ENCODE measurements at regions not wholly inside any gene's neighbourhood (a gene's known extent, or its start where the extent isn't known, plus 50 kb on each side); places are given as distances from the start of the nearest gene placed in this dataset.

DNA sequence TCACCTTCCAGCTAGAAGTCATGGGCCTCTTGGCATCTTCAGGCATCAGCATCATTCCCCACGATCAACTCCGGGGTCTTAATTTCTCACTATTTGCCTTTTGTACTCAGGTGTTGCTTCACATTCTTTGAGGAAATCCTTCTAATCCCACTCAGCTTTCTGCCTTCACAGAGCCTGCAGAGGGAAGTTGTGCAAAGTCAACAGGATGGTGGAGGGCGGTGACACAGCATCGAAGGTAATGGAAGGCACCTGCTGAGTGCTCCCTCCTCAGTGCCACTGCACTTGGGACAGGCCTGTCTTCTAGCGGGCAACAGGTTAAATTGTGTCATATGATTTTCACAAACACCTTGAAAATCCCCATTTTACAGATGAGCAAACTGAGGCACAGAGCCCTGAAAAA is 164.0 kb downstream of the EN1 start:
- DNase-seq, result no peak
- TF ChIP-seq, protein P1, sequence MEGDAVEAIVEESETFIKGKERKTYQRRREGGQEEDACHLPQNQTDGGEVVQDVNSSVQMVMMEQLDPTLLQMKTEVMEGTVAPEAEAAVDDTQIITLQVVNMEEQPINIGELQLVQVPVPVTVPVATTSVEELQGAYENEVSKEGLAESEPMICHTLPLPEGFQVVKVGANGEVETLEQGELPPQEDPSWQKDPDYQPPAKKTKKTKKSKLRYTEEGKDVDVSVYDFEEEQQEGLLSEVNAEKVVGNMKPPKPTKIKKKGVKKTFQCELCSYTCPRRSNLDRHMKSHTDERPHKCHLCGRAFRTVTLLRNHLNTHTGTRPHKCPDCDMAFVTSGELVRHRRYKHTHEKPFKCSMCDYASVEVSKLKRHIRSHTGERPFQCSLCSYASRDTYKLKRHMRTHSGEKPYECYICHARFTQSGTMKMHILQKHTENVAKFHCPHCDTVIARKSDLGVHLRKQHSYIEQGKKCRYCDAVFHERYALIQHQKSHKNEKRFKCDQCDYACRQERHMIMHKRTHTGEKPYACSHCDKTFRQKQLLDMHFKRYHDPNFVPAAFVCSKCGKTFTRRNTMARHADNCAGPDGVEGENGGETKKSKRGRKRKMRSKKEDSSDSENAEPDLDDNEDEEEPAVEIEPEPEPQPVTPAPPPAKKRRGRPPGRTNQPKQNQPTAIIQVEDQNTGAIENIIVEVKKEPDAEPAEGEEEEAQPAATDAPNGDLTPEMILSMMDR (IDR thresholded peaks at IDR 0.05; ENCODE audit: low read depth, low read length), result no peak
- H3K4me3 ChIP-seq (ENCODE audit: low read depth, low read length), result no peak overlapping the region
- no peaks in the 10 kb centered on the region for H3K36me3 ChIP-seq
- no peaks in the 10 kb centered on the region for H3K27me3 ChIP-seq
- H3K9me3 ChIP-seq, result no peaks in the 10 kb centered on the region
- H3K4me1 ChIP-seq, result no peaks in the 10 kb centered on the region

DNA sequence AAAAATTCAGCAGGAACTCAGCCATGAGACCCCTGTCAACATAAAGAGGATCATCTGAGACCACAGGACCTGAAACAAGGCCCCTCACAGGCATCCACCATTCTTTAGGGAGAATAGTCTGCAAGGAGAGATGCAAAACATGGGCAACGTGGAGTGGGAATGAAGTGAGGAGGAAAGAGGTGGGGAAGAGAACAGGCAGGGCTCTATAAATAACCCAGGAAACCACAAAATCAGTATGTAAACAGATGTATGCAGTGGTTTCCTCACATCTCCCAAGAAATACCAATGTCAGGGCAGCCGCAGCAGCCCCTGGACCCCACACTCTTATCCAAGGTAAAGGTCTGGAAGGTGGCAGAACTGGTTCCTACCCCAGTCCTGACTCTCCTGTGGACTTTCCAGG is 168.5 kb downstream of the EN1 start:
- H3K27me3 ChIP-seq, result no peaks in the 10 kb centered on the region
- TF ChIP-seq, protein P1 (IDR thresholded peaks at IDR 0.05; ENCODE audit: low read depth, low read length), result no peak
- no peak overlapping the region for H3K4me3 ChIP-seq (ENCODE audit: low read depth, low read length)
- DNase-seq, result no peak
- no peaks in the 10 kb centered on the region for H3K9me3 ChIP-seq
- no peaks in the 10 kb centered on the region for H3K4me1 ChIP-seq
- no peaks in the 10 kb centered on the region for H3K36me3 ChIP-seq

DNA sequence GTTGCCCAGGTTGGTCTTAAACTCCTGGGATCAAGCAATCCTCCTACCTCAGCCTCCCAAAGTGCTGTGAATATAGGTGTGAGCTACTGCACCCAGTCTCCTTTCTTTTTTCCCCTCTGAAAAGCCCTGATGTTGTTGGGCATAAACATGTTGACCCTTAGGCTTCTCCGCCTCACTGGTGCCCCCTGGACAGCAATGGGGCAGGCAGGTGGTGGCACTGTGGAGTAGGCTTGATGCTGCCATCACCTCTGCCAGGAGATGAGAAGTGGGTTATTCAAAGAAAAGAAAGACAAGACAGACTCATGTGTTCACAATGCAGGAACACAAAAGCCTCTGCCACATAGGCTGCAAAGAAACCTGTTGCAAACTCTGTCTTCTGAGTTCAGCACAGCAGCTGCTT is 169.9 kb downstream of the EN1 start:
- no peaks in the 10 kb centered on the region for H3K27me3 ChIP-seq
- H3K4me3 ChIP-seq (ENCODE audit: low read depth, low read length), result no peak overlapping the region
- H3K4me1 ChIP-seq, result no peaks in the 10 kb centered on the region
- no peak for DNase-seq
- TF ChIP-seq, protein P1 (IDR thresholded peaks at IDR 0.05; ENCODE audit: low read depth, low read length), result no peak
- H3K36me3 ChIP-seq, result no peaks in the 10 kb centered on the region
- H3K9me3 ChIP-seq, result no peaks in the 10 kb centered on the region

DNA sequence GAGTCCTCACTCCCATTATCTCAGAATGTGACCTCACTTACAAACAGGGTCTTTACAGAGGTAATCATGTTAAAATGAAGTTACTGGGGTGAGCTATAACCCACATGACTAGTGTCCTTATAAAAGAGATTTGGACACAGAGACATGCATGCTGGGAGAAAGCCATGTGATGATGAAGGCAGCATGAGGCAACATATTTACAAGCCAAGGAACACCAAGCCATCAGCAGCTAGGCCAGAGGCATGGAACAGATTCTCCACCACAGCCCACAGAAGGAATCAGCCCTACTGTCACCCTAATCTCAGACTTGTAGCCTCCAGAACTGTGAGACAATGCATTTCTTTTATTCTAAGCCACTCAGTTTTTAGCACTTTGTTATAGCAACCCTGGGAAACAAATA is 171.9 kb downstream of the EN1 start:
- Histone ChIP-seq H3K4me3 (ENCODE audit: low read depth, low read length) (no peak overlapping the region), H3K27me3 (no peaks in the 10 kb centered on the region), H3K4me1 (no peaks in the 10 kb centered on the region), H3K9me3 (no peaks in the 10 kb centered on the region), H3K36me3 (no peaks in the 10 kb centered on the region)
- TF ChIP-seq, protein P1 (IDR thresholded peaks at IDR 0.05; ENCODE audit: low read depth, low read length), result no peak
- no peak for DNase-seq

DNA sequence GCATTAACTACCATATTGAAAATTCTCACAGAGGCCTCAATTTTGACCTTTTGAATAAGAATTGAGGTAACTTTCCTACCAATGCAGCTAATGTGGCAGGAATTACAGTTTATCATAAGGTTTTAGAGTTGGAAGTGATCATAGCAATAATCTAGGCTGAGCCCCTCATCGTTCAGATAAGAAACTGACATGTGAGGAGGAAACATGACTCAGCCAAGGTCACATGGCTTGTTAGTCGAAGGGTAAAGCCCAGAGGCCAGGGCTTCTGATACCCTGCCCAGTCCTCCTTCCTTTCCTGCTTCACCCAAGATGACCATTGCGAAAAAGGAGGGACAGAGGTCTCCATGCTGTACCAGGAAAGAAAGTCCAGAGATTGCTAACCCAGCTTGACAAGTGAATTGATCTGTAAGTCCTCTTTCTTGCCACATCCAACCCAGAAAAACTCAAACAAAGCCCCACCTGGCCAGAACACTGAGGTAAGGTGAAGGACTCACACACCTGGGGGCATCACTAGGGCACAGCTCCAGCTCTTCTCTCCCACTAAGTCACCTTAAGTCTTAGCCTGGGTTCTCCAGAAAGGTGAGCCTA is 174.8 kb downstream of the EN1 start:
- Histone ChIP-seq H3K27me3 (no peaks in the 10 kb centered on the region), H3K9me3 (no peaks in the 10 kb centered on the region), H3K36me3 (no peaks in the 10 kb centered on the region), H3K4me1 (no peaks in the 10 kb centered on the region), H3K4me3 (ENCODE audit: low read depth, low read length) (no peak overlapping the region)
- TF ChIP-seq, protein P1 (IDR thresholded peaks at IDR 0.05; ENCODE audit: low read depth, low read length), result no peak
- no peak for DNase-seq

DNA sequence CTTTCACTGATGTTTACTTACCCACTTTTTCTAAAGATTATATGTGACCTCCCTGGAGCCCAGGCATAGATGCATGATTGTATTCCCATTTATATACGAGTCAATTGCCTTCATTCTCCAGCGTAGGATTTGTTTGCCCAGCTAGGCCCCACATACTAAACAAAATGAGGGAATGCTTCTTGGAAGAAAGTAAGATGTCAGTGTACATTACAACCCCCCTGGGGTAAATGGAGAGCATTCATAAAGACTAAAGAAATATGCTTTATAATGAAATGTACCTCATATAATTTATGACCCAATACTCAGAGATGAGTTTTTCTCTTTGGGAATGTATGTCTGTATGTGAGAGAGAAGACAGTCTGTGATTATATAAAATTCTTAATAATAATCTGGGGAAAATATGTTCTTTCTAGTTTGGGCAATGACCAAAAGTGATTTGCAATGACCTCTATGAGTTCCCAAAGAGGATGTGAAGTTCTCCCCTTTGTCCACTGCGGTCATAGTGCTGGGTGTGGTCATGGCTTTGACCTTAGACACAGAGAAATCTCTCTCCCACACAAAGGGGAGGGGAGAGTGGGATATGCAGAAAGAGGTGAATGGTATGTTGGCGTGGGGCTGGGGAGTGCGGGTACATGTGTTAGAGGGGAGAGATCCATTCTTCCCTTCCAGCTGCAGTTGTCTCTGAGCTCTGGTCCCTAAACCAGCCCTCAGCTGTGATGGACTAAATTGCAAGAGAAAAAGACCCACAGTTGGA is 175.6 kb downstream of the EN1 start:
- DNase-seq, result no peak
- TF ChIP-seq, protein P1 (IDR thresholded peaks at IDR 0.05; ENCODE audit: low read depth, low read length), result no peak
- Histone ChIP-seq H3K4me3 (ENCODE audit: low read depth, low read length) (no peak overlapping the region), H3K36me3 (no peaks in the 10 kb centered on the region), H3K4me1 (no peaks in the 10 kb centered on the region), H3K9me3 (no peaks in the 10 kb centered on the region), H3K27me3 (no peaks in the 10 kb centered on the region)

All from BE2C (cell line).